Activated CD8-positive, alpha-beta T cell treated with anti-CD3 and anti-CD28 coated beads, Interleukin-2, amount 10 ng/mL, durations not matched to agents 7 days and 5 days (primary cell): ENCODE measurements at regions not wholly inside any gene's neighbourhood (a gene's known extent, or its start where the extent isn't known, plus 50 kb on each side); places are given as distances from the start of the nearest gene placed in this dataset.
A peak's percentile ranks its signal among the peaks of the same experiment; 100 is the strongest.

Source experiments
- ATAC-seq: fragments of 150-1000 bp; cut with Tn5 transposase; one replicate; pipeline ENCODE4 v1.10.0; 2021; ENCODE audit warnings: moderate library complexity
- CTCF ChIA-PET: fragments of 350-600 bp; sonication (Branson Sonifier 250); formaldehyde crosslinking; loops from one replicate; lab custom pipeline; 2021; ENCODE audit warnings: antibody characterized with exemption; lab: Charles Lee
- POLR2A ChIA-PET: fragments of 350-600 bp; sonication (Branson Sonifier 250); formaldehyde crosslinking; loops from one replicate; lab custom pipeline; 2021; ENCODE audit warnings: antibody characterized with exemption; lab: Charles Lee
- DNase-seq: peaks from one replicate; pipeline ENCODE4 v3.0.0-alpha.2; 2020
- H3K27ac Mint-ChIP-seq: one replicate; pipeline ENCODE4 v1.8.0; 2021; ENCODE audit warnings: mild to moderate bottlenecking, mixed read lengths
- H3K27me3 Mint-ChIP-seq: one replicate; pipeline ENCODE4 v1.8.0; 2021; ENCODE audit warnings: low read depth, mixed read lengths
- H3K36me3 Mint-ChIP-seq: one replicate; pipeline ENCODE4 v1.8.0; 2021; ENCODE audit warnings: low read depth, mixed read lengths
- H3K4me1 Mint-ChIP-seq: one replicate; pipeline ENCODE4 v1.8.0; 2021; ENCODE audit warnings: low read depth, mixed read lengths
- H3K4me3 Mint-ChIP-seq: one replicate; pipeline ENCODE4 v1.8.0; 2021; ENCODE audit warnings: mild to moderate bottlenecking, mixed read lengths
- H3K9me3 Mint-ChIP-seq: one replicate; pipeline ENCODE4 v1.8.0; 2022; ENCODE audit warnings: mixed read lengths; ENCODE audit not compliant: insufficient read depth

DNA sequence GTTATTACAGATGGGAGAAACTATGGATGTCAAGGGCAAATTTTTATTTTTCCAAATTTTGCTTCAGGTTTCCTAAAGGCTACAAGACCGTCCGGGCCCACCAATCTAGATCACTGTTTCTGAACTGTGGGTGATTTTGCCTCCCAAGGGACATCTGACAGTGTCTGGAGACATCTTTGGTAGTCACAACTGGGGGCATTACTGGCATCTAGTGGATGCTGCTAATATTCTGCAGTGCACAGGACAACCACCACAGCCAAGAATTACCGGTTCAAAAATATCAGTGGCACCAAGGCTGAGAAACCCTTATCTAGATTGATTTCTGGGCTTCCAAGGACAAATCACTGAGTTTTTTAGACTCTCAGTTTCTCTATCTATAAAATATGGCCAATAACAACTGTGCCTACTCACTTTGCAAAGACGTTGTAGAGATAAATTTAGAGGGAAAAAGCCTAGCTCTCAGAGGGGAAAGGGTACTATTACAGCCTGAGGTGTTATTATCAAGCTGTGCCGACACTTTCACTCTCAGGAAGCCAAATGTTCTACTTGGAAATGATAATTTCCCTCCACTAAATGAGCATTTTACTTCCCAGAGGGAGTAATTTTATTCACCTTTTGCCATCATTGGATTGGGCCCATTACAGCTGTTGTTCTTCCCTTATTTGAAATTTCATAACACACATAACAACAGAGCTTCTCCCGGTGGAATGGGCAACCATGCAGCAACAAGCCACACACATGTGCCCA, 442.1 kb downstream of the CENPC start:
- no peaks in the 10 kb centered on the region for H3K4me1 Mint-ChIP-seq
- CTCF ChIA-PET = no interaction called here
- POLR2A ChIA-PET = no interaction called here
- no peak overlapping the region for H3K4me3 Mint-ChIP-seq
- no peak for DNase-seq
- no peaks in the 10 kb centered on the region for H3K36me3 Mint-ChIP-seq
- H3K27ac Mint-ChIP-seq = no peak overlapping the region
- no peaks in the 10 kb centered on the region for H3K9me3 Mint-ChIP-seq
- no peak for ATAC-seq
- H3K27me3 Mint-ChIP-seq = no peaks in the 10 kb centered on the region

DNA sequence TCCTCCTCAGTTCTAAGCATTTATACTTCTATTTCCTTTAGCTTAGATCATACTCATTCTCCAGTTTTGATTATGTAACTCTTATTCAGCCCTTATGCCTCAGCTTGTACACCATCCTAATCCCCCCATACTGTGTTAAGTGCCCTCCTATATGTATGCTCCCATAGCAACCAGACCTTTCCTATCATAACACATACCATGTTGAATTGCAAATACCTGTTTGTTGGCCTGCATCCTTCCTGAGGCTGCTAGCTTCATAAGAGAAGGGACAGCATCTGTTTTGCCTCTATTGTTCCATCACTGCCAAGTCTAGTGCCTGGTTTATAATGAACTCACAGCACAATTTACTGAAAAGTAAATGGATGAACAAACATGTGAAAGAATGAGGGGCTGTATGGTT, 443.7 kb downstream of the CENPC start:
- ChIA-PET CTCF (interaction anchor here (1.1 kb wide), 1 partner anchor 14 kb away, joined by 4 read pairs; no protein-coding TSS in a partner anchor), POLR2A (no interaction called here)
- no peak for DNase-seq
- Mint-ChIP-seq H3K4me1 (no peaks in the 10 kb centered on the region), H3K27me3 (no peaks in the 10 kb centered on the region), H3K27ac (no peak overlapping the region), H3K9me3 (no peaks in the 10 kb centered on the region), H3K36me3 (no peaks in the 10 kb centered on the region), H3K4me3 (no peak overlapping the region)
- no peak for ATAC-seq

DNA sequence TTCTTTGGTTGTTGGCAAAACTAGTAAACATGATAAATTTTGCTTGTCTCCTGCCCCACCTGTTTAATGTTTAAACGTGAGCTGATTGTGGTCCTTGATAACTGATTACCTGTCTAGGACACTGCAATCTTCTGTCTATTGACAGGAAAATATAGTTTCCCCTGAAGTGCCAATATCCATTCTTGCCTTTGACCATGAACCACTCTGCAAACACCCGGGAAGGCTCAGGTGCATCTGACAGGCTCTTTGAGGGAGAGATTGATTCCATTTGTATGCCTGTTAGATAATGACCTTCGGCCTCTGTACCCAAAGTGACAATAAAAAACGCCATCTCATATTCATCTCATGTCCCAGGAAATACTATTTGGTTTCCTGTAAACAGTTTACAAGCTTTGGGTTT, 453.0 kb downstream of the CENPC start:
- ATAC-seq (no peak), DNase-seq (no peak)
- ChIA-PET CTCF (no interaction called here), POLR2A (no interaction called here)
- H3K4me1 Mint-ChIP-seq = no peaks in the 10 kb centered on the region
- H3K4me3 Mint-ChIP-seq = no peak overlapping the region
- no peak overlapping the region for H3K27ac Mint-ChIP-seq
- H3K27me3 Mint-ChIP-seq = no peaks in the 10 kb centered on the region
- no peaks in the 10 kb centered on the region for H3K9me3 Mint-ChIP-seq
- no peaks in the 10 kb centered on the region for H3K36me3 Mint-ChIP-seq

DNA sequence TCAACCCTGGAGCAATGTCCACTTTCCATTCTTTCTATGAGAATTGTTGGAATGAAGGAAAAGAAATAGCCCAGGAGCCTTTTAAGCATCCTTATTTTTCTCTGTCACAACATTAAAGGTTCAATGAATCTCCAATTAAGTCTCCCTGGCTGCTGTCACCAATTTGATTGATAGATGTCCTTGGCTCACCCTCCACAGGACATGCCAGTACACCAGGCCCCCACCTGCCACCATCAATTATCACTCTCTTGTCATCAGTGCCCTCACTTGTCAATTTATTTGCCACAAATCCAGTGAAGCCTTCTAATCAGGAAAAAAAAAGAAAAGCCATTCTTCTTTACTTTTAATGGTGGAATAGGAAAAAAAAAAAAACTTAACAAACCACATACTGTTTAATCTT, 453.6 kb downstream of the CENPC start:
- no peak overlapping the region for H3K27ac Mint-ChIP-seq
- ATAC-seq = no peak

DNA sequence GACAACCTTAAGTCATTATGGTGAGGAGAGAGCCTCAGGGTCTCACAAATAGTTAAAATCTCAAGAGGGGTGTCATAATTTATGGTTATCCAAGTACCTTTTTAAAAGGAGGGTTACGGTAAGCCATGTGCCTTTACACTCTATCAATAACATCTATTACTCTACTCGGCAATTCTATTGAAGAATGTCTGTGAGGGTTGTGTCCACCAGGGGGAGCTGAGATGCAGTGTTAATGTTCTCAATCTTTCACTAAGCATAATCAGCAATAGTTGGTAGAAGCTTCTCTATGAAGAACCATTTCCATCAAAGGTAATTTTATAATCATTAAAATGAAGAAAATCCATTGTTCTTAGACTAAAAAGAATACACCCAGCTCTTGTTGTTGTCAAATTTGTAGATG, 457.4 kb downstream of the CENPC start:
- peak; percentile 61 for DNase-seq
- no peak for ATAC-seq
- no peaks in the 10 kb centered on the region for H3K27me3 Mint-ChIP-seq
- H3K4me3 Mint-ChIP-seq = no peak overlapping the region
- ChIA-PET CTCF (interaction anchor here (0.7 to 1.8 kb wide), 5 partner anchors 10 to 304 kb away, joined by 3 to 18 read pairs (median 5); no protein-coding TSS in a partner anchor), POLR2A (no interaction called here)
- H3K36me3 Mint-ChIP-seq = no peaks in the 10 kb centered on the region
- H3K9me3 Mint-ChIP-seq = no peaks in the 10 kb centered on the region
- no peaks in the 10 kb centered on the region for H3K4me1 Mint-ChIP-seq
- no peak overlapping the region for H3K27ac Mint-ChIP-seq

More for the DNA sequence above, 453.6 kb downstream of the CENPC start:
- no peaks in the 10 kb centered on the region for H3K4me1 Mint-ChIP-seq
- CTCF ChIA-PET = no interaction called here
- no peak for DNase-seq
- H3K4me3 Mint-ChIP-seq = no peak overlapping the region
- H3K9me3 Mint-ChIP-seq = no peaks in the 10 kb centered on the region
- H3K36me3 Mint-ChIP-seq = no peaks in the 10 kb centered on the region
- POLR2A ChIA-PET = no interaction called here
- H3K27me3 Mint-ChIP-seq = no peaks in the 10 kb centered on the region

DNA sequence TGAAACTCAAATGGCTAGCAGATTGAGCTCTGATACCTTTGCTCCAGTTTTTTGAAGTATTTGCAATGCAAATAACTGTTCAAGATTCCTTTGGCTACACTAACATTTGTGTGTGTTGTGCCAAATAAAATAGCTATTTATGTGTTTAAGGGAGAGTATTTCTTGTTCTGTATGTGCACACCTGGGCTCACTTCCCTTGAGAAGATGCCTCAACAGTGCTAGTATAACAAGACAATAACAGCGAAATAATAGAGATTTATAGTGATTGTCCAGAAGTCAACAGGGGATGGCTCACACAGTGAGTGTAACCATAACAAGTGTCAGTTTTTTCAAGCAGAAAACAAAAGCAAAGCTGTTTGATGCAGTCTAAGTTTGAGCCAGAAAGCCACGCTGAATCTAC, 460.5 kb downstream of the CENPC start:
- no peak overlapping the region for H3K4me3 Mint-ChIP-seq
- no peaks in the 10 kb centered on the region for H3K9me3 Mint-ChIP-seq
- no peak for DNase-seq
- POLR2A ChIA-PET = no interaction called here
- CTCF ChIA-PET = interaction anchor here (0.7 kb wide), 1 partner anchor 26 kb away, joined by 3 read pairs; no protein-coding TSS in a partner anchor
- H3K27me3 Mint-ChIP-seq = no peaks in the 10 kb centered on the region
- no peaks in the 10 kb centered on the region for H3K4me1 Mint-ChIP-seq
- ATAC-seq = no peak
- no peak overlapping the region for H3K27ac Mint-ChIP-seq
- no peaks in the 10 kb centered on the region for H3K36me3 Mint-ChIP-seq

DNA sequence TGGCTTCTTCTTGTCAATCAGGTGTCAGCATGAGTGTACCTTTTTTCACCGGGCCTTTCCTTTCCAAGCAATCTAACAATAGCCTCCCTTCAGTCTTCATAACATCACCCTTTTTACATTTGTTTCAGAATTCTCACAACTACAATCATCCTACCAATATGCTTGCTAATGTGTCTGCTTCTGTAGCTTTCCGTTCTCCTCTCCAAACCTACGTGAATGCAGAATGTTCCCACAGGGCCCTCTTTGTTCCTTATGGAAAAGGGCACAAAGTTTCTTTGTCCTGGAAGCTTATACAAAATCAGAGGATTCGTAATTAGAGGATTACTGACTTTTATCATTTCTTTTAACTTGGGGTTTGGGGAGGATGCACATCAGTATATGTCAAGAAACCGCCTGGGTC, 461.8 kb downstream of the CENPC start:
- DNase-seq (no peak), ATAC-seq (no peak)
- no peak overlapping the region for H3K4me3 Mint-ChIP-seq
- H3K27me3 Mint-ChIP-seq = no peaks in the 10 kb centered on the region
- ChIA-PET POLR2A (no interaction called here), CTCF (interaction anchor here (0.5 kb wide), 1 partner anchor 244 kb away, joined by 3 read pairs; no protein-coding TSS in a partner anchor)
- H3K4me1 Mint-ChIP-seq = no peaks in the 10 kb centered on the region
- no peak overlapping the region for H3K27ac Mint-ChIP-seq
- H3K36me3 Mint-ChIP-seq = no peaks in the 10 kb centered on the region
- no peaks in the 10 kb centered on the region for H3K9me3 Mint-ChIP-seq

DNA sequence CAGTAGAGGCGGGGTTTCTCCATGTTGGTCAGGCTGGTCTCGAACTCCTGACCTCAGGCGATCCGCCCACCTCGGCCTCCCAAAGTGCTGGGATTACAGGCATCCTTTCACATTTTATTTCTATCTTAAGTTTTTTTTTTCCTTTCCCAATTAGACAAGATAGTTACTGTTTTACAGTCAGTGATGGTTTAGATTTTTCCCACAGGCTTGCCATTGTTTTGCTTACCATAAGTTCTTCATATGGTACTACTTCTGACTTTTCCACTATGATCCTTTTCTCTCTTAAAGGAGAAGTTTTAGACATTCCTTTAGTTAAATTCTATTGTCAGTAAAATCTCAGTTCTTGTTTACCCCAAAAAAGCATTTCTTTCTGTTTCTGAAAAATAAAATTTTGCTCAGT, 462.6 kb downstream of the CENPC start:
- H3K27me3 Mint-ChIP-seq = no peaks in the 10 kb centered on the region
- no peaks in the 10 kb centered on the region for H3K36me3 Mint-ChIP-seq
- no peaks in the 10 kb centered on the region for H3K4me1 Mint-ChIP-seq
- no peaks in the 10 kb centered on the region for H3K9me3 Mint-ChIP-seq
- ChIA-PET POLR2A (no interaction called here), CTCF (no interaction called here)
- no peak for ATAC-seq
- no peak overlapping the region for H3K27ac Mint-ChIP-seq
- no peak overlapping the region for H3K4me3 Mint-ChIP-seq
- DNase-seq = no peak

DNA sequence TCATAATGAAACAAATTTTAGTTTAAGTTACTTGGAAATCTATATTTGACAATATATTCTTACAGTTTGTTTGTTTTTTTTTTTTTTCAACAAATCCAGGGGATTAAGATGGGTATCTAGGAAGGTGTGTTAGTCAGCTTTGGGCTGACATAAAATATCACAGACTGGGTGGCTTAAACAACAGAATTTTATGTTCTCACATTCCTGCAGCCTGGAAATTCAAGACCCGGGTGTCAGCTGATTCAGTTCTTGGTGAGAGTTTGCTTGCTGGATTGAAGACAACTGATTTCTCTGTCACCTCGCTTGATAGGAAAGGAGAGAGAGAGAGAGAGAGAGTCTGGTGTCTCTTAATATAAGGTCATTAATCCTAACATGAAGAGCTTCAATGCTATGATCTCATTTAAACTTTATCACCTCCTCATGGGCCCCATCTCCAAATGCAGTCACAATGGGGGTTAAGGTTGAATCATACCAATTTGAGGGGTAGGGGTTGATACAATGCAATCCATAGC, 465.2 kb downstream of the CENPC start:
- ChIA-PET POLR2A (no interaction called here), CTCF (no interaction called here)
- Mint-ChIP-seq H3K4me3 (no peak overlapping the region), H3K27me3 (no peaks in the 10 kb centered on the region), H3K36me3 (no peaks in the 10 kb centered on the region), H3K27ac (no peak overlapping the region), H3K9me3 (no peaks in the 10 kb centered on the region), H3K4me1 (no peaks in the 10 kb centered on the region)
- ATAC-seq (no peak), DNase-seq (no peak)

DNA sequence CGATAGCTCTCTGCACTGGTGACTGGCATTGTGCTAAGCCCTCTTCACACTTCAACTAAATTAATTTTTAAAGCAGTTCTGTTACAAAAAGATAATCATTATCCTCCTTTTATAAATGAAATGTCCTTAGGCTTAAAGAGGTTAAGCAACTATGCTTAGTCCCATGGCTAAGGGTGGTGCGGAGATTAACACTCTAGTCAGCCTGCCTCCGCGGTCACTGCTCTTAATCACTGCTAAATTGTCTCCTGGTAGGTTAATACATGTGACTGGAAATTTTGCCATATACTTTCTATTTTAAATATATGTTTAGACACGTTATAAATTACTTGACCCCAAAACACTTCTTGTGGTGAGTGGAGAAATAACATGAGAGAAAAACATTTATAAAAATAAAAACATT, 473.7 kb downstream of the CENPC start:
- H3K36me3 Mint-ChIP-seq = no peaks in the 10 kb centered on the region
- ATAC-seq = no peak
- H3K27ac Mint-ChIP-seq = no peak overlapping the region
- ChIA-PET POLR2A (no interaction called here), CTCF (no interaction called here)
- DNase-seq = no peak
- no peaks in the 10 kb centered on the region for H3K4me1 Mint-ChIP-seq
- no peaks in the 10 kb centered on the region for H3K27me3 Mint-ChIP-seq
- H3K4me3 Mint-ChIP-seq = no peak overlapping the region
- no peaks in the 10 kb centered on the region for H3K9me3 Mint-ChIP-seq

DNA sequence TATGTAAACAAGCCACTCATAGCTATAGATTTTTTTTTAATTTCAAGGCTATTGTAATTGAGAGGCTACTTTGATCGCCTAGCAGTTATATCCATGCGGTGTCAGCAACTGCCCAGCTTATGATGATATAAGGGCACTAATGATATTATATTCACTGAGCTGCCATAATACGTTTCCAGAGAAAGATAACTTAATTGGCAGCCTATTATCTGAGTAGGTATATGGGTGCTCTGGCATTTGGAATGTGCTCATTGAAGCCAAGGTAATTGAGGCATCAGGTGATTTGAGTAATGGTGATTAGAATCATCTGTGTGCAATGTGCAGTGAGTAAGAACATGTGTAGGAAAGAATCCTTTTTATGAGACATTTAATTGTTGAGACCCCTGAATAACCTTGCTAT, 490.0 kb downstream of the CENPC start:
- no peaks in the 10 kb centered on the region for H3K9me3 Mint-ChIP-seq
- H3K4me3 Mint-ChIP-seq = no peak overlapping the region
- no peaks in the 10 kb centered on the region for H3K4me1 Mint-ChIP-seq
- H3K27me3 Mint-ChIP-seq = no peaks in the 10 kb centered on the region
- H3K36me3 Mint-ChIP-seq = no peaks in the 10 kb centered on the region
- no peak overlapping the region for H3K27ac Mint-ChIP-seq
- no peak for DNase-seq
- POLR2A ChIA-PET = no interaction called here
- no peak for ATAC-seq
- CTCF ChIA-PET = no interaction called here

DNA sequence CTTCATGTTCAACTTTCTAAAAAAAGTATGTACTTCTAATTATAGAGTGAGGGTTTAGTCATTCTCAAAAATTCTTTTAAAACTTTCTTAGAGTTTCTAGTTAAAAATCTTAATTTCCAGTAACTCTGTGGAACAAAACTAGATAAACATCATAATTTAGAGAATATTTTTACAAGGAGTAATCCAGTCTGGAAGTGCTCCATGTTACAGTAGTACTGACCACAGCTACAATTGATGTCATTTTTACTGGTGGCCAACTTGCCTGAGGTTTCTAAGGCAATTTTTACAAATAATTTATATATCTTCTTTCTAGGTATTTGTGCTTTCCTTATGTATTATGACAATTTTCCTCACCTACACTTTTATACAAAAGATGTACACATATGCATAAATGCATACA, 490.4 kb downstream of the CENPC start:
- ChIA-PET POLR2A (no interaction called here), CTCF (no interaction called here)
- ATAC-seq = no peak
- Mint-ChIP-seq H3K27me3 (no peaks in the 10 kb centered on the region), H3K9me3 (no peaks in the 10 kb centered on the region), H3K4me1 (no peaks in the 10 kb centered on the region), H3K36me3 (no peaks in the 10 kb centered on the region), H3K27ac (no peak overlapping the region), H3K4me3 (no peak overlapping the region)
- DNase-seq = no peak
